Uterus (tissue), 2 donors: ENCODE measurements at regions not wholly inside any gene's neighbourhood (a gene's known extent, or its start where the extent isn't known, plus 50 kb on each side); places are given as distances from the start of the nearest gene placed in this dataset.

Experiments used
- CTCF ChIP-seq, 4 experiments: fragments of 200-600 bp in 2 of 4; fragments of 450-650 bp in 2 of 4; sonication (generic) in 2 of 4; IDR thresholded peaks; one replicate each; pipeline ENCODE4 v1.5.1; 2016 to 2019; ENCODE audit warnings: antibody characterized with exemption in 4 of 4, mild to moderate bottlenecking in 2 of 4, moderate library complexity in 1 of 4
- POLR2A ChIP-seq, 2 donors: fragments of 450-650 bp; IDR thresholded peaks; one replicate each; pipeline ENCODE4 v1.6.1; 2016; ENCODE audit warnings: antibody characterized with exemption in 2 of 2, mild to moderate bottlenecking in 1 of 2, moderate library complexity in 1 of 2

GRCh38 chr3:64974401-64974800 lies 286.6 kb upstream of the ADAMTS9 start:
- TF ChIP-seq POLR2A (IDR thresholded peaks at IDR 0.05) (no peak), CTCF (IDR thresholded peaks at IDR 0.05) (no peak)
